ENCODE measurements at regions not wholly inside any gene's neighbourhood (a gene's known extent, or its start where the extent isn't known, plus 50 kb on each side); places are given as distances from the start of the nearest gene placed in this dataset.

- 100% methylated on average over 2 of the region's 2 CpGs; no CpG with 5 or more reads in 1 of the 2 donors for WGBS, 2 donors (ENCODE audit: low coverage in 1 of 2)
- Histone ChIP-seq H3K4me3 (no peak overlapping the region), H3K36me3 (no peaks in the 10 kb centered on the region), H3K9me3 (no peaks in the 10 kb centered on the region), H3K27ac (no peak overlapping the region), H3K27me3 (no peaks in the 10 kb centered on the region), H3K4me1 (no peaks in the 10 kb centered on the region)
- TF ChIP-seq EP300 (IDR thresholded peaks at IDR 0.05) (no peak), POLR2AphosphoS5 (IDR thresholded peaks at IDR 0.05) (no peak), POLR2A (IDR thresholded peaks at IDR 0.05) (no peak)
- TF ChIP-seq, protein P1, sequence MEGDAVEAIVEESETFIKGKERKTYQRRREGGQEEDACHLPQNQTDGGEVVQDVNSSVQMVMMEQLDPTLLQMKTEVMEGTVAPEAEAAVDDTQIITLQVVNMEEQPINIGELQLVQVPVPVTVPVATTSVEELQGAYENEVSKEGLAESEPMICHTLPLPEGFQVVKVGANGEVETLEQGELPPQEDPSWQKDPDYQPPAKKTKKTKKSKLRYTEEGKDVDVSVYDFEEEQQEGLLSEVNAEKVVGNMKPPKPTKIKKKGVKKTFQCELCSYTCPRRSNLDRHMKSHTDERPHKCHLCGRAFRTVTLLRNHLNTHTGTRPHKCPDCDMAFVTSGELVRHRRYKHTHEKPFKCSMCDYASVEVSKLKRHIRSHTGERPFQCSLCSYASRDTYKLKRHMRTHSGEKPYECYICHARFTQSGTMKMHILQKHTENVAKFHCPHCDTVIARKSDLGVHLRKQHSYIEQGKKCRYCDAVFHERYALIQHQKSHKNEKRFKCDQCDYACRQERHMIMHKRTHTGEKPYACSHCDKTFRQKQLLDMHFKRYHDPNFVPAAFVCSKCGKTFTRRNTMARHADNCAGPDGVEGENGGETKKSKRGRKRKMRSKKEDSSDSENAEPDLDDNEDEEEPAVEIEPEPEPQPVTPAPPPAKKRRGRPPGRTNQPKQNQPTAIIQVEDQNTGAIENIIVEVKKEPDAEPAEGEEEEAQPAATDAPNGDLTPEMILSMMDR (IDR thresholded peaks at IDR 0.05) = no peak
- peak; percentile 22 for ATAC-seq
Measured at GRCh38 chr4:117429061-117429460, 343.7 kb upstream of the TRAM1L1 start.

GRCh38 chr4:117429506-117429905 is 344.1 kb upstream of the TRAM1L1 start:
- TF ChIP-seq, protein P1 (IDR thresholded peaks at IDR 0.05) = no peak
- TF ChIP-seq EP300 (IDR thresholded peaks at IDR 0.05) (no peak), POLR2AphosphoS5 (IDR thresholded peaks at IDR 0.05) (no peak), POLR2A (IDR thresholded peaks at IDR 0.05) (no peak)
- ATAC-seq = peak; percentile 28
- H3K36me3 ChIP-seq = no peaks in the 10 kb centered on the region
- WGBS, 2 donors (ENCODE audit: low coverage in 1 of 2) = 100% methylated on average over 1 of the region's 5 CpGs; no CpG with 5 or more reads in 1 of the 2 donors
- H3K9me3 ChIP-seq = no peaks in the 10 kb centered on the region
- H3K4me1 ChIP-seq = no peaks in the 10 kb centered on the region
- no peak overlapping the region for H3K4me3 ChIP-seq
- H3K27ac ChIP-seq = no peak overlapping the region
- no peaks in the 10 kb centered on the region for H3K27me3 ChIP-seq

DNA sequence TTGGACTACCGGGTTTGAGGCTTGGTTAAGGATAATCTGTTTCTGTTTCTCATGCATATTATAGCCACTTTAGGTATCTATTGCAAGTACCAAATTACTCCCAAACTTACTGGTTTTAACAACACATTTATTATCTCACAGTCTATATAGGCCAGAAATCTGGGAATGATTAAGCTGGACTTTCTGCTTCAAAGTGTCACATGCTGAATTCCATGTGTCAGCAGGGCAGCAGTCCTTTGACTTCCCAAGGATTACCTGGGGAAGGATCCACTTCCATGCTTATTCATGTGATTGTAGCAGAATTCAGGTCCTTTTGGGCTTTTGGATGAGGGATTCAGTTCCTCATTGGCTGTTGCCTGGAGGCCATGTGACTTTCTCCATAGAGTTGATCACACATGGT is 349.0 kb upstream of the TRAM1L1 start:
- no peaks in the 10 kb centered on the region for H3K4me1 ChIP-seq
- H3K36me3 ChIP-seq = no peaks in the 10 kb centered on the region
- 11 to 12% methylated on average over 1 of the region's 1 CpG for WGBS, 2 donors (ENCODE audit: low coverage in 1 of 2)
- ATAC-seq = no peak
- no peaks in the 10 kb centered on the region for H3K27me3 ChIP-seq
- H3K27ac ChIP-seq = no peak overlapping the region
- H3K9me3 ChIP-seq = no peaks in the 10 kb centered on the region
- no peak overlapping the region for H3K4me3 ChIP-seq
- TF ChIP-seq EP300 (IDR thresholded peaks at IDR 0.05) = no peak
- TF ChIP-seq POLR2A (IDR thresholded peaks at IDR 0.05) = no peak
- TF ChIP-seq, protein P1 (IDR thresholded peaks at IDR 0.05) = no peak
- no peak for TF ChIP-seq POLR2AphosphoS5 (IDR thresholded peaks at IDR 0.05)

DNA sequence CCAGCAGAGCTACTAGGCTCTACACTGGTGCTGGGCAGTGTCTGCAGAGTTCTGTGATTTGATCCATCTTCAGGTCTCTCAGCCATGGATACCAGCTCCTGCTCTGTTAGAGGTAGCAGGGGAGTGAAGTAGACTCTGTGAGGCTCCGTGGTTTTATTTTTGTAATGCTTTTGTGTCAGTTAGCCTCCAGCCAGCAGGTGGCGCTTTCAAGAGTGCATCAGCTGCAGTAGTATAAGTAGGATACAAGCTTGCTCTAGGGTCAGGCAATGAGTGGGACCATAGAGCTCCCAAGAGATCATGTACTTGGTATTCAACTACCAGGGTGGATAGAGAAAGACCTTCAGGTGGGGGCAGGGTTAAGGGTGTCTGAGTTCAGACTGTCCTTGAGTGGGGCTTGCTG is 362.5 kb upstream of the TRAM1L1 start:
- no peak overlapping the region for H3K4me3 ChIP-seq
- H3K27ac ChIP-seq = no peak overlapping the region
- H3K9me3 ChIP-seq = peaks cover 0 to 21% (median 0%) of the 10 kb centered on the region in 3 donors
- no peaks in the 10 kb centered on the region for H3K27me3 ChIP-seq
- no peaks in the 10 kb centered on the region for H3K36me3 ChIP-seq
- TF ChIP-seq, protein P1 (IDR thresholded peaks at IDR 0.05) = no peak
- TF ChIP-seq POLR2A (IDR thresholded peaks at IDR 0.05) (no peak), POLR2AphosphoS5 (IDR thresholded peaks at IDR 0.05) (no peak), EP300 (IDR thresholded peaks at IDR 0.05) (no peak)
- WGBS, 2 donors (ENCODE audit: low coverage in 1 of 2) = 100% methylated on average over 2 of the region's 2 CpGs; no CpG with 5 or more reads in 1 of the 2 donors
- H3K4me1 ChIP-seq = no peaks in the 10 kb centered on the region
- ATAC-seq = no peak

DNA sequence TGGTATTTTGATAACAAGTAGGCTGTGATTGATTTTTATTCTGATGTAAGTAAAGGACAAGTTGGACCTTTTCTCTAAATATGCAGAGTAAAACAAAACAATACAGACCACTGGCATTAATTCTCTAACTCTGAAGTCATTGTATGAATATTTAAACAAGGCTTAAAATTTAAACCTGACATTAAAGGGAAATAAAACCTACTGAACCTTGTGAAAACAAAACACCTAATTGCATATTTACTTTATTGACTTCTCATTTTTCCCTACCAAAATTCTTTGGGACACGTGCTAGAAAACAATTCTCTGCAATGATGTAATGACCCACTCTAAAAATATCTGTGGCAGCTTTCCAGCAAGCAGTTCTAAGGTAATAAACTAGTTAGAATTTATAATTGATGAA is 369.7 kb upstream of the TRAM1L1 start:
- H3K4me3 ChIP-seq = no peak overlapping the region
- no peaks in the 10 kb centered on the region for H3K36me3 ChIP-seq
- no peaks in the 10 kb centered on the region for H3K9me3 ChIP-seq
- 0 to 25% methylated on average over 1 of the region's 1 CpG for WGBS, 2 donors (ENCODE audit: low coverage in 1 of 2)
- no peak for TF ChIP-seq POLR2A (IDR thresholded peaks at IDR 0.05)
- TF ChIP-seq, protein P1 (IDR thresholded peaks at IDR 0.05) = no peak
- TF ChIP-seq POLR2AphosphoS5 (IDR thresholded peaks at IDR 0.05) = no peak
- no peak for TF ChIP-seq EP300 (IDR thresholded peaks at IDR 0.05)
- no peaks in the 10 kb centered on the region for H3K27me3 ChIP-seq
- ATAC-seq = no peak
- H3K4me1 ChIP-seq = no peaks in the 10 kb centered on the region
- no peak overlapping the region for H3K27ac ChIP-seq

All from gastroesophageal sphincter (tissue), 4 donors.